ENCODE measurements at regions not wholly inside any gene's neighbourhood (a gene's known extent, or its start where the extent isn't known, plus 50 kb on each side); places are given as distances from the start of the nearest gene placed in this dataset.

GRCh38 chr17:53640808-53641207, 181.9 kb upstream of the KIF2B start:
- TF ChIP-seq, protein P1, sequence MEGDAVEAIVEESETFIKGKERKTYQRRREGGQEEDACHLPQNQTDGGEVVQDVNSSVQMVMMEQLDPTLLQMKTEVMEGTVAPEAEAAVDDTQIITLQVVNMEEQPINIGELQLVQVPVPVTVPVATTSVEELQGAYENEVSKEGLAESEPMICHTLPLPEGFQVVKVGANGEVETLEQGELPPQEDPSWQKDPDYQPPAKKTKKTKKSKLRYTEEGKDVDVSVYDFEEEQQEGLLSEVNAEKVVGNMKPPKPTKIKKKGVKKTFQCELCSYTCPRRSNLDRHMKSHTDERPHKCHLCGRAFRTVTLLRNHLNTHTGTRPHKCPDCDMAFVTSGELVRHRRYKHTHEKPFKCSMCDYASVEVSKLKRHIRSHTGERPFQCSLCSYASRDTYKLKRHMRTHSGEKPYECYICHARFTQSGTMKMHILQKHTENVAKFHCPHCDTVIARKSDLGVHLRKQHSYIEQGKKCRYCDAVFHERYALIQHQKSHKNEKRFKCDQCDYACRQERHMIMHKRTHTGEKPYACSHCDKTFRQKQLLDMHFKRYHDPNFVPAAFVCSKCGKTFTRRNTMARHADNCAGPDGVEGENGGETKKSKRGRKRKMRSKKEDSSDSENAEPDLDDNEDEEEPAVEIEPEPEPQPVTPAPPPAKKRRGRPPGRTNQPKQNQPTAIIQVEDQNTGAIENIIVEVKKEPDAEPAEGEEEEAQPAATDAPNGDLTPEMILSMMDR (conservative IDR thresholded peaks at IDR 0.05 in 1 of 2, IDR thresholded peaks at IDR 0.05 in 1 of 2; ENCODE audit: extremely low read depth in 1 of 2, insufficient read depth in 1 of 2, low read depth in 1 of 2, low read length in 2 of 2) = no peak
- no peak for TF ChIP-seq EZH2 (IDR thresholded peaks at IDR 0.05; ENCODE audit: borderline replicate concordance, low read length)

Measured in mammary epithelial cell (primary cell).